Inferior parietal cortex (tissue), 1 donor: ENCODE measurements at regions not wholly inside any gene's neighbourhood (a gene's known extent, or its start where the extent isn't known, plus 50 kb on each side); places are given as distances from the start of the nearest gene placed in this dataset.
"Not testable (repeated sequence)": the region's sequence is repeated elsewhere in the genome, so short reads cannot be mapped to it uniquely, and the experiment has no call there.

Experiments used
- DNase-seq: peaks from one replicate; pipeline ENCODE4 v3.0.0-alpha.2; 2016; ENCODE audit errors: extremely low spot score

DNA sequence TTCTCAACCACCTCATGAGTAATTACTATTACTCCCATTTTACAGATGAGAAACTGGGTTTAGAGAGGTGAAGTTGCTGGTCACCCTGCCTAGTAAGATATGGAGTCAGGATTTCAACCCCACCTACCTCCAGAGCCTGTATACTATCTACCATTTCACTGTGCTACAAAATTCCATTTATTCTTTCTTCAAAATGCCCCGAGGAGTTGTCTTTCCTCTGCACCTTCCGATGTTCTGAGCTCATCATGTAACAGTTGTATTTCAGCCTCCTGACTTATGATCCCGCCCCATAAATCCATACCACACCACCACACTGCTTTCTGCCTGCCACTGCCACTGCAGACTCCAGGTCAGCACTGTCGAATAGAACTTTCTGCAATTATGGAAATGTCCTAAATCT lies 71.3 kb upstream of the SLC25A36 start:
- no peak for DNase-seq

DNA sequence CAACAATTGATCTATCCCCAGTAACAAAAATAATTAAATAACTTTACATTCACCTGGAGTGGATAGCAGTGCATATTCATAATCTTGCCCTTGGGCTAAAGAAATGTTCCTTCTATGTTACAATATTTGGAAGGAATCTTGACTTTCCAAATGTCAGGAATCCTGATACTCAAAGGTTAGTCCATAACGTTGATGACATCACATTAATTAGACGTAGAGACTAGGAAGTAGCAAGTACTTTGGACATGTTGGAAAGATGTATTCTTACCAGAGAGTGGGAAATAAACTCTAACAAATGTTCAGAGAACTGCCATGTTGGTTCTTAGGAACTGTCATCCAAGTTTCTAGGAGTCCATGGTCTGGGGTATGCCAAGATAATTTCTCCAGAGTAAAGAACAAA lies 70.6 kb upstream of the SLC25A36 start:
- no peak for DNase-seq

DNA sequence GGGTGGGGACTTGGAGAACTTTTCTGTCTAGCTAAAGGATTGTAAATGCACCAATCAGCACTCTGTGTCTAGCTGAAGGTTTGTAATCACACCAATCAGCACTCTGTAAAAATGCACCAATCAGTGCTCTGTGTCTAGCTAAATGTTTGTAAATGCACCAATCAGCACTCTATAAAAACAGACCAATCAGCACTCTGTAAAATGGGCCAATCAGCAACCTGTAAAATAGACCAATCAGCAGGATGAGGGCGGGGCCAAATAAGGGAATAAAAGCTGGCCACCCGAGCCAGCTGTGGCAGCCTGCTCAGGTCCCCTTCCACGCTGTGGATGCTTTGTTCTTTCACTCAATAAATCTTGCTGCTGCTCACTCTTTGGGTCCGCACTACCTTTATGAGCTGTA lies 69.5 kb upstream of the SLC25A36 start:
- DNase-seq = not testable (repeated sequence)

DNA sequence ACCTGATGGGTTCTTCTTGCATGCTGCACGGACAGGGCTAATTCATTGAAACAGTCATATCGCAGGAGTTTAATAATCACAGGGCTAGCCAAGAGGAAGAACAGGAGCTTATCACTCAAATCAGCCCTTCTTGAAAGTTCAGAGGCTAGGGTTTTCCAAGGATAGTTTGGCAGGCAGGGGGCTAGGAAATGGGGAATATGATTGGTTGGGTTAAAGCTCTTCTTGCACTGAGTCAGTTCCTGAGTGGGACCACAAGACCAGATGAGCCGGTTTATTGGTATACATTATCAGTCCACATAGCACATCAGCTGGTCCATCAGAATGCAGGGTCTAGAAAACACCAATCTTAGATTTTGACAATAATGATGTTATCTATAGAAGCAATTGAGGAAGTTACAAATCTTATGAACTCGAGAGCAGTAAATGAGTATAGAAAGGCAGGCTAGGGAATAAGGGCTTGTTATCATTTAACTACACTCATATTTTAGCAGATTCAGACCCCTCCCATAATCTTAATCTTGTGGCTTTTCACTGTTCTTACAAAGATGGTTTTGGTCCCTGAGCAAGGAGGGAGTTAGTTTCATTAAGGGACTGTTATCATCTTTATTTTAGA lies 58.1 kb upstream of the SLC25A36 start:
- no peak for DNase-seq

DNA sequence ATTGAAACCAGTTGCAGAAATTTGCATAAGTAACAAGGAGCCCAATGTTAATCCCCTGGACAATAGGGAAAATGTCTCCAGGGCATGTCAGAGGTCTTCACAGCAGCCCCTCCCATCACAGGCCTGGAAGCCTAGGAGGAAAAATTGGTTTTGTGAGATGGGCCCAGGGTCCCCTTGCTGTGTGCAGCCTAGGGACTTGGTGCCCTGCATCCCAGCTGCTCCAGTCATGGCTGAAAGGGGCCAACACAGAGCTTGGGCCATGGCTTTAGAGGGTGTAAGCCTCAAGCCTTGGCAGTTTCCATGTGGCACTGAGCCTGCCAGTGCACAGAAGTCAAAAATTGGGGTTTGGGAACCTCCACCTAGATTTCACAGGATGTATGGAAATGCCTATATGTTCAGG lies 55.9 kb upstream of the SLC25A36 start:
- not testable (repeated sequence) for DNase-seq
